GM23338 (cell line): ENCODE measurements at regions not wholly inside any gene's neighbourhood (a gene's known extent, or its start where the extent isn't known, plus 50 kb on each side); places are given as distances from the start of the nearest gene placed in this dataset.

ENCODE experiments used
- EZH2 ChIP-seq: fragments of 200-600 bp; sonication (generic); IDR thresholded peaks from one replicate; pipeline ENCODE4 v1.8.0; 2017; ENCODE audit warnings: antibody characterized with exemption, mild to moderate bottlenecking, low read depth; ENCODE audit not compliant: unreplicated experiment
- POLR2AphosphoS5 ChIP-seq: IDR thresholded peaks from 2 replicates; pipeline ENCODE4 v1.6.1; 2016; ENCODE audit warnings: antibody characterized with exemption, low read depth
- TF ChIP-seq, protein P1 (sequence below), 2 experiments: fragments of 200-600 bp in 1 of 2; sonication (generic) in 1 of 2; conservative IDR thresholded peaks; 2 replicates each; pipeline versions ENCODE4 v1.5.1 to v1.6.1; 2016 to 2017; ENCODE audit warnings: antibody characterized with exemption in 2 of 2, low read depth in 2 of 2, mild to moderate bottlenecking in 2 of 2, moderate library complexity in 1 of 2

DNA sequence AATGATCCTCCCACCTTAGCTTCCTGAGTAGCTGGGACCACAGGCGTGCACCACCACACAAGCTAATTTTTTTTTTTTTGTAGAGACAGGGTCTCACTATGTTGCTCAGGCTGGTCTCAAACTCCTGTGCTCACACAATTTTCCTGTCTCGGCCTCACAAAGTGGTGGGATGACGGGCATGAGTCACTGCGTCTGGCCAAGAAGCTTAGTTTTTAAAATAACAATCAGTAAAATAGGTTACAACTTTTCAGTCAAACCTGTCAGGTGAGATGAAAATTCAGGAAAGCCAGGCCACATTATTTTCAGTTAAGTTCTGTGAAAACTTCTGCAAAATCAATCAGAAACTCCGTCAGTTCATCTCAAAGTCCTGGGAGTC, 55.4 kb downstream of the FAM241B start:
- no peak for TF ChIP-seq EZH2
- TF ChIP-seq, protein P1, sequence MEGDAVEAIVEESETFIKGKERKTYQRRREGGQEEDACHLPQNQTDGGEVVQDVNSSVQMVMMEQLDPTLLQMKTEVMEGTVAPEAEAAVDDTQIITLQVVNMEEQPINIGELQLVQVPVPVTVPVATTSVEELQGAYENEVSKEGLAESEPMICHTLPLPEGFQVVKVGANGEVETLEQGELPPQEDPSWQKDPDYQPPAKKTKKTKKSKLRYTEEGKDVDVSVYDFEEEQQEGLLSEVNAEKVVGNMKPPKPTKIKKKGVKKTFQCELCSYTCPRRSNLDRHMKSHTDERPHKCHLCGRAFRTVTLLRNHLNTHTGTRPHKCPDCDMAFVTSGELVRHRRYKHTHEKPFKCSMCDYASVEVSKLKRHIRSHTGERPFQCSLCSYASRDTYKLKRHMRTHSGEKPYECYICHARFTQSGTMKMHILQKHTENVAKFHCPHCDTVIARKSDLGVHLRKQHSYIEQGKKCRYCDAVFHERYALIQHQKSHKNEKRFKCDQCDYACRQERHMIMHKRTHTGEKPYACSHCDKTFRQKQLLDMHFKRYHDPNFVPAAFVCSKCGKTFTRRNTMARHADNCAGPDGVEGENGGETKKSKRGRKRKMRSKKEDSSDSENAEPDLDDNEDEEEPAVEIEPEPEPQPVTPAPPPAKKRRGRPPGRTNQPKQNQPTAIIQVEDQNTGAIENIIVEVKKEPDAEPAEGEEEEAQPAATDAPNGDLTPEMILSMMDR (conservative IDR thresholded peaks at IDR 0.05; ENCODE audit: low read depth in 2 of 2): no peak
- TF ChIP-seq POLR2AphosphoS5: no peak
